ENCODE measurements at regions not wholly inside any gene's neighbourhood (a gene's known extent, or its start where the extent isn't known, plus 50 kb on each side); places are given as distances from the start of the nearest gene placed in this dataset.
A peak's percentile ranks its signal among the peaks of the same experiment; 100 is the strongest.
"Not testable (repeated sequence)": the region's sequence is repeated elsewhere in the genome, so short reads cannot be mapped to it uniquely, and the experiment has no call there.

DNA sequence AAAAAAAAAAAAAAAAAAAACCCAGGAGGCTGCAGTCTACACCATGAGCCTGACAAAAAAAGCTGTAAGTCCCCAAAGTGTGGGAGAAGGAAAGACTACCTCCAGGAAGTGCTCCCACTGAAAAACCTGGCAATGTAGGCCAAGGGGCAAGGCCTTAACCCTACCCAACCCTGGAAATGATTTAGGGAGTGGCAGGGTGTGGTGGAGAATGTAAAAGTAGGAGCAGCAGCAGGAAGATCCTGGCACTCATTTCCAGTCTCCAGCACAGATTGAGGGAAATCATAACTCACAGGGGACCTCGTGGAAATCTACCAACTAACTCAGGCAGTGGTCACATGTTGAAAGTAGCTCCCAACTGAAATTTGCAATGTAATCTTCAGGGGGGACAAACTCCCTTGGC lies 839.5 kb downstream of the EPHA3 start:
- DNase-seq = no peak

DNA sequence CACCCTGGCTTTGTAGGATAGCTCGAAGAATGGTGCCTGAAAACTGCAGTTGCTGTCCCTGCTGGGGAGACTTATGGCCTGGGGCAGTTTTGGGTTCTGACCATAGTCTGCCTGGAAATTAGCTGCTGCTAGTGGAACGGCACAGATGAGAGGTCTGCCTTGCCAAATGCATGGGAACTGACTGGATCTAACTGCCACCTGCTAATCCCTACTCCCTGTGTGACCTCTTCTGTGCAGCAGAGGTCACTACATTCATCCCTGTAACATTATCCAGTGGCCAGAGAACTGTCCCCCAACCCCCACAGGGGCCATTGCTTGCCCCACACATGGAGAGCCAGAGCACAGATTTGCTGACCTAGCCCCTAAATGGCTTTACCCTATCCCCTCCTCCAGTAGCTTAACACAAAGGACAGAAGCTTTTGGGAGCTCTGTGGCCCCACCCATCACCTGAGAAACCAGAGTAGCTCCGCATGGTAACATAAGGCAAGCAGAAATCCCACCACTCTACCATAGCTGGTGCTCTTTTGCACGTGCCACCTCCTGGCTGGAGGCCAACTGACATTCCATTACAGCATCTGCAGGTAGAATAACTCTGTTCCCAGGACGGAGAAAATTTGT lies 840.0 kb downstream of the EPHA3 start:
- DNase-seq = no peak

DNA sequence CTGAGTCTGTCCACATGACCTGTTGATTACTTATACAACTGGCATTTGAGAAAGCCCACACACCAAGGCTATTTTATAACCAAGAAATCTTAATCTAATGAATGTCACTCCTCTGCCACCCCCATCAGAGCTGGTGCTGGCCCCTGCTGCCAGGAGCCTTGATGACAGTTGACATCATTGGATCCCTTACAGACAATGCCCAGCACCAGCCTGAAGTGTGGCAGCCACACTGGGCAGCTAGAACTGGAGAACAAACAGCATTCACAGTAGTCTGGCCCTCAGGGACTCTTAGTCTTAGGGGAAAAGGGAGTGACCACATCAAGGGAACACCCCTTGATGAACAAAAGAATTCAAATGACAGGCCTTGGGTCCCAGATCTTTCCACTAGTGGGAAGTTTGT lies 840.6 kb downstream of the EPHA3 start:
- DNase-seq = no peak

DNA sequence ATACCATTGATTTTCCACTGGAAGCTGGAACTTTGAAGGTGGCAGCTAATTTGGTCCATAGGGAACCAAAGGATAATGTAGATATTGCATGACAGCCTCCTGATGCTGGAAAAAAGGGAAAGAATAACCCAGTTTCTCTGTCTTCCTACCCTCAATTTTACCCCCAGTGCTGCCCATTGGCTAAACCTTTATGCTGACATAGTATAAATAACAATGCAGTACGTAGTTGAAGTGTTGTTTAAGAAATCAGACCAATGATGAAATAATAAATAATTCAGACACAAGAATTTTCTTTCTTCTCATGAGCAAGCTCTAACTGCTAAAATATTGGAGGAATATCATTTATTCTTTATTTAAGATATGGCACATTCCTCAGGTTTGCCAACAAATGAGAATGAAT lies 843.4 kb downstream of the EPHA3 start:
- peak; percentile 29 for DNase-seq

DNA sequence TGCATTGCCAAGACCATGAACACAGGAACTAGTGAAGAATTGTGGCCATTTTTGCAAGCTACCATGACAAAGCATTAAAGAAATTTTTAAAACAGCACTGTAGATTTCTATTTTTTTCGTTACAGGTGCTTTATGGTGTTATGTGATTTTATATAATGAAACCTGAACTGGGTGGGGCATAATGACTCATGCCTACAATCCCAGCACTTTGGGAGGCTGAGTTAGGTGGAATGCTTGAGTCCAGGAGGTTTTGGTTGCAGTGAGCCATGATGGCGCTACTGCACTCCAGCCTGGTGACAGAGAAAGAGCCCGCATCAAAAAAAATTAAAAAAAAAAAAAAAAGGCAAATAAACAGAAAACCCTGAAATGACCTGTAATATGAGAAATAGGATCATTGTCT lies 846.7 kb downstream of the EPHA3 start:
- no peak for DNase-seq

- DNase-seq = no peak
These were observed 847.7 kb downstream of the EPHA3 start for GRCh38 chr3:89955156-89955555.

- DNase-seq = no peak
These were observed 850.0 kb downstream of the EPHA3 start for GRCh38 chr3:89957451-89957850.

DNA sequence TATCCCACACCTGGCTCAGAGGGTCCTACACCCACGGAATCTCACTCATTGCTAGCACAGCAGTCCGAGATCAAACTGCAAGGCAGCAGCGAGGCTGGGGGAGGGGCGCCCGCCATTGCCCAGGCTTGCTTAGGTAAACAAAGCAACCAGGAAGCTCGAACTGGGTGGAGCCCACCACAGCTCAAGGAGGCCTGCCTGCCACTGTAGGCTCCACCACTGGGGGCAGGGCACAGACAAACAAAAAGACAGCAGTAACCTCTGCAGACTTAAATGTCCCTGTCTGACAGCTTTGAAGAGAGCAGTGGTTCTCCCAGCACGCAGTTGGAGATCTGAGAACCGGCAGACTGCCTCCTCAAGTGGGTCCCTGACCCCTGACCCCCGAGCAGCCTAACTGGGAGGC lies 850.7 kb downstream of the EPHA3 start:
- not testable (repeated sequence) for DNase-seq

DNA sequence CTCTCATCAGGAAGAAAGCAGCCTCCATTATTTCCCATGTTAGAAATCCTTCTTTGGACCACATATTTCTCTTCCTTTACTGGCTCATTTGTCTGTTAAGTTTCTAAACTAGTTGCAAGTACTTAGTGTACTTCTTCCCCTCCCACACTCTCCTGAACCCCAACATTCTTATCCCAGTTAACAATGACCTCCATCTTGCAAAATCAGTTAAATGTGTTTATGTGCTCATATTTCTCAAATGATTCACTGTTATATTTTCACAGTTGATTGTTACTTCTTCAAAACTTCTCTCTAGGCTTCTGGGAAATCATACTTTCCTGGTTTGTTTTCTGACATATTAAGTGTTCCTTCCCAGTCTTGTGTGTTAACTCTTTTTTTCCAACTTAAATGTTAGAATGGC lies 856.9 kb downstream of the EPHA3 start:
- no peak for DNase-seq

DNA sequence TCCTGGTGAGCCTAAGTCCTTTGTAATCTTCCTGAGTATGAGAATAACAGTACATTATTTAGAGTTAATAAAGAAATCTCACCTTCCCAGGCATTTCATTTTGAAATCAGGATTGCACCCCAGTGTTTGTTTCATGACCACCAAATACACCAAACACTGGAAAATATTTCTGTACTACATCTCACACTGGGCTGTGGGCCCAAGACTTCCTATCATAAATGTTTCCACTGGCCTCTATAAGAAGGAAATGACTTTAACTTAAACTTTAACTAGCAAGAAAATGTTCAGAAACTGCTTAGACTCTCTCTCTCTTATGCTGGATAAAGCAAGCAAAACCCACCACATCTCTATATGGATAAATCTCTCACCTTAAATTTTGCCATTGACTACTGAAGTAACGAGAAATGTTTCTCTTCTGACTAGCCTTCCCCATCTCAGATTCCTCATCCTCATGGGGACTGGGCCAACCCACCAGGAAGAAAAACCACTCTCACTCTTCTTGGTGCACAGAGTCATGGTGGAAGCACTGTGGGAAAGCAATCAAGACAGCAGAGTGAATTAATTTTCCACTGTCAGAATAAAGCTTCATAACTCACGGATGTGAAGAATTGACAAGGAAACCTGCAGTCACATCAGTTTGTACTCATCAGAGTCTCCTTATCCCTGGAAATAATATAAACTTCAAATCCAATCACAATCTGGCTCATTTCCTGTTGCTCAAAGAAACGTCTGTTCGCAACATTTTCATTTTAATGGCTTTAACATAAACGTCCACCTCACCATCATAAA lies 859.6 kb downstream of the EPHA3 start:
- no peak for DNase-seq

DNA sequence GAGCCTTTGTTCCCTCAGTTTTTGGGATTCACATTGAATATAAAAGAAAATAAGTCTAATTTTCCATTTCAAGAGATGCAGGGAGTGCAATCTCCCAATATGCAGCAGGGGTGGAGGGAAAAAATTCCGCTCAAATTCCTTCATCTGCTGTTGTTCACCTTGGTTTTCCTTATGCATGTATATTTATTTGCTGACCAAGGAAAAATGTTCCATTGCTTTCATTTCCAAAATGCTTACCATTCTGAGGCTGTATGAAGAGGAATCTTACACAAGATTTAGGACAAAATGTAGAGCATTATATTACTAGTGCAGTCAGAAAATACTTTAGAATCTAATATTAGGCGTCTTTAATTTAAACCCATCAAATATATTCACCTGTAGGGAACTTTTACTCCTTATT lies 863.9 kb downstream of the EPHA3 start:
- no peak for DNase-seq

- peak; percentile 57 for DNase-seq
These were observed 865.7 kb downstream of the EPHA3 start for GRCh38 chr3:89973156-89973555.

DNA sequence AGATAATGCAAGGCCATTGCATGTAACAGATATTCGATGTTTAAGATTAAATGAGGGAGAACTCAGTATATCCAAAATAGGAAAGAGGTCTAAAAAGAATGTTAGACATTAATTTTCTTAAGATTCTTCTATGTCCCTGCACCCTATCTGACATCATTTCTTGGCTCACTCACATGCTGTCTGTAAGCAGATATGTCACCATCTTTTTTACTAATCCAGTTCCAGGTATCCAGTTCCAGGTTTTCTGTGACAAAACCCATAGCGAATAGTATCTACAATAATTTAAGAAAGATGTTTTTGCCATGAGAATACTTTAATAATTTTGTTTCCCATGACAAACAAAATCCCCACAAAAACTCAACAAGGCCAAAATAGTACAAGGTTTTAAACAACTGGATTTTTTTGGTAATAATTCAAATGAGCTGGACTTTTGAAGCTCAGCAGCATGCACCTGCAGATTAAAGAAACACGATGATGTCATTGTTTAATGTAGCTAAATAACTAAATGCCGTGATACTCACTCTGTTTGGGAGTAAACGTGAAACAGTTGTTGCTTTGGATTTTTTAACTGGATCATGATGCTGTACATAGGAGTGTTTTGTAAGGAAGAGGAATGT lies 867.6 kb downstream of the EPHA3 start:
- DNase-seq = peak; percentile 26

DNA sequence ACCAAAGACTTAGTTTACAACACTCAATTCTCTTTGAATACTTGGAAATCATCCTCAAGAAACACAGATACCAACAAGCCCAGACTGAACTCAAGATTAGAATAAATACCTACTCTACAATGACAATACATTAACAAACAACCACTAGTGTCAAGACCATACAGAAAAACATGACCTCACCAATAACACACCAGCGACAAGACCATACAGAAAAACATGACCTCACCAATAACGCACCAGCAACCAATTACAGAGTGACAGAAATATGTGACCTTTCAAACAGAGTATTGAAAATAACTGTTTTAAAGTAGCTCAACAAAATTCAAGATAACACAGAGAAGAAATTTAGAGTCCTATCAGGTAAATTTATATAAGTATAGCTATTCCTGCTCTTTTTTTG lies 876.0 kb downstream of the EPHA3 start:
- DNase-seq = no peak

DNA sequence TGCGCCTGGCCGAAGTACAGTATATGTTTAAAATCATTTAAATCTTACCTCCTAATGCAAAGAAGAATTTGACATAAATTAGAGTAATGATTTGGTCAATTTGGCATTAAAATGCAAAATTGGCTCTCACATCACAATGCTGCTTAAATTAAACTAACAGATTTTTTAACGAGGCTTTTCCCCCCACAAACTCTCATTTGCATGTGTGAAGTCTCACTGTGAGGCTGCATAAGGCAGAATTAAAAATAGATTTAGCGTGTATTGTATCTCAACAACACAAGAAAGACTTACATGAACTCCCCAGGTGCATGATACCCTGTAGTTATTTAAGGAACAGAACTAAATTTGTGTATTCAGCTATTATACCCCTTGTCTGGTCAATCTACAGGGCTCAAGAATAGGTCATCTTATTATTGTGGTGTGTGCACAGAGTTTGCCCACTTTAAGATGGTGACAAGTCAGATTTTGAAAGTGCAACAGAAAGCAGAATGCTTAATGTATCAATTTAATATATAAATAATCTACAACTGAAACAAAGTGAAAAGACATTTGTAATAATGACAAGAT lies 897.9 kb downstream of the EPHA3 start:
- no peak for DNase-seq

DNA sequence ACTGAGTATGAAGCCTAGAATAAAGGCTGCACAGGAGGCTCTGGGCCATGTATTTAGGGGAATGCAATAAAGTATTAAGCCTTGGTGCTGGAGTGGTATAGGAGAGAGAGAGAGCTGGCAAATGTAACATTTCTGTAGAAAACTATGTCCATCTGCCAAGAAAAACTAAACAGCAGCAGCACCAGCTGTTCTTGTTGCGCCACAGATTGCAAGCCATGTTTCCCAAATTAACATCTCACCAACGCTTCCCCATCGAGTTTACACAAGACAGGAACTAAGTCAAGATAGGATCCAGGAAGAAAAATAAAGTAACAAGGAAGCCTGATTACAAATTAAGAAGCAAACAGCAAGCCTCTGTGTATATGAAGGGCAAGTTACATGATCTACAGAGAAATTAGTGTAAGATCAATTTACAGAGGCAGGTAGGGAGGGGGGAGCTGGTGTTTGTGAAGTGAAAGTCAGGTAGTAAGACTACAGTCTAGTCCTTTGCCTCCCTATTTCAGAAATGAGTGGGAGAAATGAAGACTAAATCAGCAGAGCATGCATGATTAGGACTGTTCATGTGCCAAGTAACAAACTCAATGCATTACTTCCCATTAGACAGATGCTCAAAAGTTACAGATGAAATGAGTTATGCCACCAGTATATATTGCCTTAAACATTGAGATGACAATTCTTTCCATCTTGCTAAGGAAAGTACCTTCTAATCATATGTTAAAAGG lies 900.5 kb downstream of the EPHA3 start:
- DNase-seq = peak; percentile 9

GRCh38 chr3:90010341-90010740 lies 902.9 kb downstream of the EPHA3 start:
- no peak for DNase-seq

- DNase-seq = no peak
These were observed 903.7 kb downstream of the EPHA3 start for GRCh38 chr3:90011131-90011530.

- DNase-seq = no peak
These were observed 904.2 kb downstream of the EPHA3 start for GRCh38 chr3:90011596-90011995.

GRCh38 chr3:90011996-90012395 lies 904.6 kb downstream of the EPHA3 start:
- no peak for DNase-seq

GRCh38 chr3:90015688-90016356 lies 908.4 kb downstream of the EPHA3 start:
- DNase-seq = peak; percentile 57

DNA sequence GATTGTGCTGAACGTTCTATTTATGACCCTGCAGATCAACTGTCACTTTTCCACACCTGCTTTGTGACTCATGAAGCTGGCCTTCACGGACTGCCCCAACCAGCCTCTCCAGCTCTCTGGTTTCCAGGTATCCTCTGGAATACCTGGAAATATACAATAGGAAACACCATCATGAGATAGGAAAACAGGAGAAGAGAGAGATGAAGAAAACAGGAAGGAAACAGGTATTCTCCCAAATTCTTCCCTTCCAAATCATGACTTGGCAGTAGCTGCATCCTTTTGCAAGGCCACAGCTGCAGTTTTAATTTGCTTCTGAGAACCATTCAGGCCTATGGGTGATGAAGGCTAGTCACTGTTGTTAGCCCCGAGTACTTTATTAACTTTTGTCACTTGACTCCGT lies 909.1 kb downstream of the EPHA3 start:
- DNase-seq = no peak

- DNase-seq = no peak
These were observed 911.4 kb downstream of the EPHA3 start for GRCh38 chr3:90018779-90019178.
